ENCODE measurements at regions not wholly inside any gene's neighbourhood (a gene's known extent, or its start where the extent isn't known, plus 50 kb on each side); places are given as distances from the start of the nearest gene placed in this dataset.

DNA sequence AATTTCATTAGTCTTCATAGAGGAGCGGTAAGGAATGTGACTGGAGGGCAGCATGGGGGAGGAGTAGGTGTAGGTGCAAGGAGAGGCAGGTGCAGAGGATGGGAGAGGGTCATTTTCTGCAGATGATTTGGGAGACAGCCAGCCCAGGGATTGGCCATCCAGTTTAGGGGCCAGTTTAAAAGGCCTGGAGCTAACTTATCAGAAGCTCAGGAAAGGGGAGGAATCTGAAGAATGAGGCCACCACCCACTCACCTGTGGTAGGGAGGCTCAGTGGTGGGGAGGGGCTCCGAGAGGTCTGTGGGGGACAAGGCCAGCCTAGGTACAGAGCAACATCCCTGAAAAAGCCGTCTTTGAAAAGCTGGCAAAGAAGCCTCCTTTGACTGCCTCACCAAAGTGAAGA, 110.8 kb upstream of the TMEM45B start:
- intact Hi-C loops (cut with DNase I, micrococcal nuclease), result no loop called here
- TF ChIP-seq, protein P1, sequence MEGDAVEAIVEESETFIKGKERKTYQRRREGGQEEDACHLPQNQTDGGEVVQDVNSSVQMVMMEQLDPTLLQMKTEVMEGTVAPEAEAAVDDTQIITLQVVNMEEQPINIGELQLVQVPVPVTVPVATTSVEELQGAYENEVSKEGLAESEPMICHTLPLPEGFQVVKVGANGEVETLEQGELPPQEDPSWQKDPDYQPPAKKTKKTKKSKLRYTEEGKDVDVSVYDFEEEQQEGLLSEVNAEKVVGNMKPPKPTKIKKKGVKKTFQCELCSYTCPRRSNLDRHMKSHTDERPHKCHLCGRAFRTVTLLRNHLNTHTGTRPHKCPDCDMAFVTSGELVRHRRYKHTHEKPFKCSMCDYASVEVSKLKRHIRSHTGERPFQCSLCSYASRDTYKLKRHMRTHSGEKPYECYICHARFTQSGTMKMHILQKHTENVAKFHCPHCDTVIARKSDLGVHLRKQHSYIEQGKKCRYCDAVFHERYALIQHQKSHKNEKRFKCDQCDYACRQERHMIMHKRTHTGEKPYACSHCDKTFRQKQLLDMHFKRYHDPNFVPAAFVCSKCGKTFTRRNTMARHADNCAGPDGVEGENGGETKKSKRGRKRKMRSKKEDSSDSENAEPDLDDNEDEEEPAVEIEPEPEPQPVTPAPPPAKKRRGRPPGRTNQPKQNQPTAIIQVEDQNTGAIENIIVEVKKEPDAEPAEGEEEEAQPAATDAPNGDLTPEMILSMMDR (IDR thresholded peaks at IDR 0.05), result no peak
- peaks cover 16% of the 10 kb centered on the region for H3K27me3 Mint-ChIP-seq
- POLR2A ChIA-PET, result no interaction called here
- no peaks in the 10 kb centered on the region for H3K36me3 ChIP-seq (ENCODE audit: insufficient read depth, low read length)
- H3K4me3 Mint-ChIP-seq, result no peak overlapping the region
- no peaks in the 10 kb centered on the region for H3K9me3 ChIP-seq (ENCODE audit: control insufficient read depth in 1 of 2, insufficient read depth in 1 of 2, low read length in 2 of 2)
- ATAC-seq (ENCODE audit: poor library complexity), result no peak
- H3K4me1 ChIP-seq (ENCODE audit: insufficient read depth, low read length), result no peaks in the 10 kb centered on the region
- no peak overlapping the region for H3K27ac Mint-ChIP-seq
- H3K4me3 ChIP-seq (ENCODE audit: low read length), result no peak overlapping the region
- H3K36me3 Mint-ChIP-seq (ENCODE audit: low read depth), result no peaks in the 10 kb centered on the region
- H3K27ac ChIP-seq (ENCODE audit: low read depth in 1 of 2, low read length in 2 of 2), result no peak overlapping the region
- DNase-seq, result no peak
- H3K4me1 Mint-ChIP-seq (ENCODE audit: low read depth), result no peaks in the 10 kb centered on the region
- no peaks in the 10 kb centered on the region for H3K27me3 ChIP-seq (ENCODE audit: control insufficient read depth in 1 of 2, insufficient read depth in 2 of 2, low read length in 2 of 2)
- no peaks in the 10 kb centered on the region for H3K9me3 Mint-ChIP-seq
- CTCF ChIA-PET, result no interaction called here

DNA sequence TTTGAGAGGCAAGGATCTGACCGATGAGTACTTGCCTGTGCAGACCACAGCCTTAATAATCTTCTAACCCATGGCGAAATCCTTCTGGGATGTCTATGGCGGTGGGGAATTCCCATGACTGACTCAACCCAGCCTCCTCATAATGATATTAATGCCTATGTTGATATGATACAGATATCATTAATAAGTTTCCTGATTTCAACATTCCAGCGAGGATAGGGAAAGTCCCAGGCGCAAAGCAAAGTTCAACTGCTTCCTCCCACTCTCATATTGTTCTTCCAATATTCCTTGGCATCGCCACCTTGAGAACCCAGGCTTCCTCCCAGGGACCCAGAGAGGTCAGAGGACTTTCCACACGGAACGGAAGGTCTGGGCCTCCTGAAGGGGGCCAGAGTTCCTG, 110.3 kb upstream of the TMEM45B start:
- TF ChIP-seq, protein P1 (IDR thresholded peaks at IDR 0.05), result no peak
- no peaks in the 10 kb centered on the region for H3K9me3 Mint-ChIP-seq

GRCh38 chr11:129705933-129706332, 109.7 kb upstream of the TMEM45B start:
- Mint-ChIP-seq H3K9me3 (no peaks in the 10 kb centered on the region), H3K27ac (no peak overlapping the region), H3K36me3 (ENCODE audit: low read depth) (no peaks in the 10 kb centered on the region), H3K27me3 (peaks cover 7% of the 10 kb centered on the region), H3K4me3 (no peak overlapping the region), H3K4me1 (ENCODE audit: low read depth) (no peaks in the 10 kb centered on the region)
- CTCF ChIA-PET, result no interaction called here
- Histone ChIP-seq H3K4me1 (ENCODE audit: insufficient read depth, low read length) (no peaks in the 10 kb centered on the region), H3K4me3 (ENCODE audit: low read length) (no peak overlapping the region), H3K27ac (ENCODE audit: low read depth in 1 of 2, low read length in 2 of 2) (no peak overlapping the region), H3K36me3 (ENCODE audit: insufficient read depth, low read length) (no peaks in the 10 kb centered on the region), H3K9me3 (ENCODE audit: control insufficient read depth in 1 of 2, insufficient read depth in 1 of 2, low read length in 2 of 2) (no peaks in the 10 kb centered on the region), H3K27me3 (ENCODE audit: control insufficient read depth in 1 of 2, insufficient read depth in 2 of 2, low read length in 2 of 2) (no peaks in the 10 kb centered on the region)
- ATAC-seq (ENCODE audit: poor library complexity) (no peak), DNase-seq (no peak)
- POLR2A ChIA-PET, result no interaction called here
- TF ChIP-seq, protein P1 (IDR thresholded peaks at IDR 0.05), result no peak
- intact Hi-C loops (cut with DNase I, micrococcal nuclease), result no loop called here

More for the DNA sequence above, 110.3 kb upstream of the TMEM45B start:
- Mint-ChIP-seq H3K27ac (no peak overlapping the region), H3K36me3 (ENCODE audit: low read depth) (no peaks in the 10 kb centered on the region), H3K4me3 (no peak overlapping the region), H3K27me3 (peaks cover 13% of the 10 kb centered on the region), H3K4me1 (ENCODE audit: low read depth) (no peaks in the 10 kb centered on the region)
- Histone ChIP-seq H3K27ac (ENCODE audit: low read depth in 1 of 2, low read length in 2 of 2) (no peak overlapping the region), H3K4me3 (ENCODE audit: low read length) (no peak overlapping the region), H3K36me3 (ENCODE audit: insufficient read depth, low read length) (no peaks in the 10 kb centered on the region), H3K9me3 (ENCODE audit: control insufficient read depth in 1 of 2, insufficient read depth in 1 of 2, low read length in 2 of 2) (no peaks in the 10 kb centered on the region), H3K4me1 (ENCODE audit: insufficient read depth, low read length) (no peaks in the 10 kb centered on the region), H3K27me3 (ENCODE audit: control insufficient read depth in 1 of 2, insufficient read depth in 2 of 2, low read length in 2 of 2) (no peaks in the 10 kb centered on the region)
- ATAC-seq (ENCODE audit: poor library complexity), result no peak
- ChIA-PET POLR2A (no interaction called here), CTCF (no interaction called here)
- no peak for DNase-seq
- intact Hi-C loops (cut with DNase I, micrococcal nuclease), result no loop called here

All from CD4-positive, alpha-beta T cell (primary cell).